ENCODE measurements at regions not wholly inside any gene's neighbourhood (a gene's known extent, or its start where the extent isn't known, plus 50 kb on each side); places are given as distances from the start of the nearest gene placed in this dataset.

- TF ChIP-seq EZH2phosphoT487 (IDR thresholded peaks at IDR 0.05; ENCODE audit: borderline replicate concordance, low read depth, low read length) (no peak), CTCF (conservative IDR thresholded peaks at IDR 0.05; ENCODE audit: low read length) (no peak)
These were observed 115.3 kb upstream of the NEO1 start for GRCh38 chr15:72936691-72937679.
